SK-N-SH (cell line): ENCODE measurements at regions not wholly inside any gene's neighbourhood (a gene's known extent, or its start where the extent isn't known, plus 50 kb on each side); places are given as distances from the start of the nearest gene placed in this dataset.

ENCODE experiments used
- CTCF ChIP-seq: fragments of 200-600 bp; sonication (generic); IDR thresholded peaks from 2 replicates; pipeline ENCODE4 v1.6.1; 2017; ENCODE audit warnings: antibody characterized with exemption, mild to moderate bottlenecking, moderate library complexity
- EP300 ChIP-seq, 2 experiments: IDR thresholded peaks; 2 replicates each; pipeline versions ENCODE4 v1.4.0 to v1.6.1; 2012; ENCODE audit warnings: borderline replicate concordance in 1 of 2, low read depth in 1 of 2, low read length in 1 of 2
- EZH2phosphoT487 ChIP-seq: fragments of 200-600 bp; sonication (generic); IDR thresholded peaks from 2 replicates; pipeline ENCODE4 v1.6.1; 2017; ENCODE audit warnings: low read depth, mixed run types, mild to moderate bottlenecking, antibody characterized with exemption, moderate library complexity, borderline replicate concordance
- GABPA ChIP-seq: IDR thresholded peaks from 2 replicates; pipeline ENCODE4 v1.4.0; 2012; ENCODE audit warnings: low read depth, mild to moderate bottlenecking
- GATA2 ChIP-seq: sonication (generic); formaldehyde crosslinking; IDR thresholded peaks from 2 replicates; pipeline ENCODE4 v1.5.0; 2020; ENCODE audit warnings: mild to moderate bottlenecking, missing genetic modification reagents
- POLR2AphosphoS5 ChIP-seq: IDR thresholded peaks from 2 replicates; pipeline ENCODE4 v1.6.1; 2012; ENCODE audit warnings: low read depth, low read length
- RAD21 ChIP-seq: IDR thresholded peaks from 2 replicates; pipeline ENCODE4 v1.6.1; 2012; ENCODE audit warnings: mild to moderate bottlenecking, low read length
- RCOR1 ChIP-seq: fragments of 150-350 bp; IDR thresholded peaks from 2 replicates; pipeline ENCODE4 v1.6.1; 2017; ENCODE audit warnings: antibody characterized with exemption, low read length
- REST ChIP-seq: IDR thresholded peaks from 2 replicates; pipeline ENCODE4 v1.6.1; 2012; ENCODE audit warnings: mild to moderate bottlenecking, low read depth, low read length, moderate library complexity
- RFX5 ChIP-seq: IDR thresholded peaks from 2 replicates; pipeline ENCODE4 v1.6.1; 2012; ENCODE audit warnings: mild to moderate bottlenecking, improper control_type of control experiment, low read length
- YY1 ChIP-seq: IDR thresholded peaks from 2 replicates; pipeline ENCODE4 v1.4.0; 2012; ENCODE audit warnings: low read depth, mild to moderate bottlenecking
- ZBTB33 ChIP-seq: IDR thresholded peaks from 2 replicates; pipeline ENCODE4 v1.4.0; 2012; ENCODE audit warnings: low read depth, borderline replicate concordance
- TF ChIP-seq, protein P1 (sequence below): fragments of 150-350 bp; IDR thresholded peaks from 2 replicates; pipeline ENCODE4 v1.6.1; 2016; ENCODE audit warnings: mild to moderate bottlenecking, low read depth, low read length

DNA sequence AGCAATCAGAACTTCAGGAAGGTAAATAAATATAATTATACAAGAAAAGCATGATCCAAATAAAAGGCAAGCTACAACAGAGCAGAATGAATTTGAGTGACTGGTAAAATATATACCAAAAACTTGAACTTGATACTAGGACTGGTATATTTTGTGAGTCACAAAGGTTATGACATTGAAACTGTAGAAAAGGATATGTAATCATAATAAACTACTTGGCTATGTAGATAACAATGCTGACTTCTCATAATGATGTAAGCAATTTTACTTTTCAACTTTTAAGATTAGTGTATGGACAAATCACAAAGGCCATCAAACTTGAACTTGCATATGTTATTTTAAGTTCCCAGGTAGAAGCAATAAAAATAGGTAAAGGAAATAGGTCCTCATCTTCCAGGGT, 384.5 kb upstream of the NECTIN3 start:
- TF ChIP-seq RAD21, result no peak
- no peak for TF ChIP-seq RCOR1
- TF ChIP-seq POLR2AphosphoS5, result no peak
- TF ChIP-seq YY1, result no peak
- no peak for TF ChIP-seq GATA2 (CRISPR knock-in tag)
- no peak for TF ChIP-seq GABPA
- TF ChIP-seq ZBTB33, result no peak
- TF ChIP-seq EZH2phosphoT487, result no peak
- TF ChIP-seq RFX5, result no peak
- no peak for TF ChIP-seq CTCF
- TF ChIP-seq, protein P1, sequence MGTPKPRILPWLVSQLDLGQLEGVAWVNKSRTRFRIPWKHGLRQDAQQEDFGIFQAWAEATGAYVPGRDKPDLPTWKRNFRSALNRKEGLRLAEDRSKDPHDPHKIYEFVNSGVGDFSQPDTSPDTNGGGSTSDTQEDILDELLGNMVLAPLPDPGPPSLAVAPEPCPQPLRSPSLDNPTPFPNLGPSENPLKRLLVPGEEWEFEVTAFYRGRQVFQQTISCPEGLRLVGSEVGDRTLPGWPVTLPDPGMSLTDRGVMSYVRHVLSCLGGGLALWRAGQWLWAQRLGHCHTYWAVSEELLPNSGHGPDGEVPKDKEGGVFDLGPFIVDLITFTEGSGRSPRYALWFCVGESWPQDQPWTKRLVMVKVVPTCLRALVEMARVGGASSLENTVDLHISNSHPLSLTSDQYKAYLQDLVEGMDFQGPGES, result no peak
- no peak for TF ChIP-seq EP300 (IDR thresholded peaks at IDR 0.05; ENCODE audit: borderline replicate concordance in 1 of 2, low read depth in 1 of 2, low read length in 1 of 2)
- TF ChIP-seq REST, result no peak
